ENCODE measurements at regions not wholly inside any gene's neighbourhood (a gene's known extent, or its start where the extent isn't known, plus 50 kb on each side); places are given as distances from the start of the nearest gene placed in this dataset.

DNA sequence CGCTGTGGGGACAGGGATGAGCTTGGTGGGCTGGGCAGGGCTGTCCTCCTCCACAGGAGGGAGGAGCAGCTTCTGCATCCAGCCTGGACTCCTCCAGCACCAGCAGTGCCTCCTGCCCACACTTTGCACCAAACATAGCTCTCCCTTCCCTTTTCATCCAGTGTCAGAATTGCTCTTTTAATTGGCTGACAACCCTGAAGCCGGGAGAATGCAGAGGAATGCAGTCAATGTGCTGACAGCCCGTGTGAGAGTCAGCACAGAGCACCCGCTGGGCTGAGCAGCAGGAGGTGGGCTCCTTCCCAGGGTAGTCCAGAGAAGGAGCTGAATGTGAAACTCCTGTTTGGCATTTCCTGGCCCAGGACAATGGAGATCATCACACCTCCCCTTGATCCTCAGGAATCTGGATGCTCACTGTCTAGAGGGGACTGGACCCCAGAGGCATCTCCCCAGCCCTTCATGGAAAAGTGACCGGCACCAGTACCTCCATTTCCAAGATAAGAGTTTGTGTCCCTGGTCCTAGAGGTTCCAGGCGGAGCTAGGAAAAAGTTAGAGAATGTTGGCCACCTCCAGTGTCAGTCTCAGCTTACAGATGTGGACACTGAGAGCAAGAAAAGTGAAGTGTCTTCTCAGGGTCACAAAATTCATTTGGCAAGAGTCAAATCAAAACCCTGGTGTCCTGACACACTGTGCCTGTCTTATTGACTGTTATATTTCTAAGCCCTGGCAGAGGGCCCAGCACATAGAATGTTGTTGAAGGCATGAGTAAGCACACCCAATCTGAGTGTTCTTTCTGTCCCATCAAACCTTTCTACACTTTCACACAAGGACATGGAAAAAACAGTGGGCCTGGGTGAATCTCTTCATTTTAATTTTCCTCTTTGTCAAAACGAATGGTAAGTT, 202.1 kb downstream of the SNX18 start:
- TF ChIP-seq, protein P1, sequence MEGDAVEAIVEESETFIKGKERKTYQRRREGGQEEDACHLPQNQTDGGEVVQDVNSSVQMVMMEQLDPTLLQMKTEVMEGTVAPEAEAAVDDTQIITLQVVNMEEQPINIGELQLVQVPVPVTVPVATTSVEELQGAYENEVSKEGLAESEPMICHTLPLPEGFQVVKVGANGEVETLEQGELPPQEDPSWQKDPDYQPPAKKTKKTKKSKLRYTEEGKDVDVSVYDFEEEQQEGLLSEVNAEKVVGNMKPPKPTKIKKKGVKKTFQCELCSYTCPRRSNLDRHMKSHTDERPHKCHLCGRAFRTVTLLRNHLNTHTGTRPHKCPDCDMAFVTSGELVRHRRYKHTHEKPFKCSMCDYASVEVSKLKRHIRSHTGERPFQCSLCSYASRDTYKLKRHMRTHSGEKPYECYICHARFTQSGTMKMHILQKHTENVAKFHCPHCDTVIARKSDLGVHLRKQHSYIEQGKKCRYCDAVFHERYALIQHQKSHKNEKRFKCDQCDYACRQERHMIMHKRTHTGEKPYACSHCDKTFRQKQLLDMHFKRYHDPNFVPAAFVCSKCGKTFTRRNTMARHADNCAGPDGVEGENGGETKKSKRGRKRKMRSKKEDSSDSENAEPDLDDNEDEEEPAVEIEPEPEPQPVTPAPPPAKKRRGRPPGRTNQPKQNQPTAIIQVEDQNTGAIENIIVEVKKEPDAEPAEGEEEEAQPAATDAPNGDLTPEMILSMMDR (IDR thresholded peaks at IDR 0.05): no peak
- TF ChIP-seq POLR2A (IDR thresholded peaks at IDR 0.05; ENCODE audit: low read depth) (no peak), EP300 (IDR thresholded peaks at IDR 0.05) (no peak), POLR2AphosphoS5 (IDR thresholded peaks at IDR 0.05) (no peak)

Data from esophagus muscularis mucosa (tissue), 4 donors.